GM18861 (cell line): ENCODE measurements at regions not wholly inside any gene's neighbourhood (a gene's known extent, or its start where the extent isn't known, plus 50 kb on each side); places are given as distances from the start of the nearest gene placed in this dataset.
"Not testable (repeated sequence)": the region's sequence is repeated elsewhere in the genome, so short reads cannot be mapped to it uniquely, and the experiment has no call there.

Experiments
- ATAC-seq: cut with Tn5 transposase; IDR thresholded peaks from one replicate; pipeline ENCODE4 v1.9.1; 2021; ENCODE audit not compliant: unreplicated experiment

- not testable (repeated sequence) for ATAC-seq
Measured at GRCh38 chr11:25488176-25488575, 843.8 kb upstream of the ANO3 start.

GRCh38 chr11:25501426-25501825, 830.5 kb upstream of the ANO3 start:
- ATAC-seq, result not testable (repeated sequence)

- ATAC-seq, result no peak
Measured at GRCh38 chr11:25515576-25515975, 816.4 kb upstream of the ANO3 start.

GRCh38 chr11:25520459-25520858, 811.5 kb upstream of the ANO3 start:
- no peak for ATAC-seq

- ATAC-seq, result no peak
Measured at GRCh38 chr11:25527841-25528240, 804.1 kb upstream of the ANO3 start.

GRCh38 chr11:25529572-25529971, 802.4 kb upstream of the ANO3 start:
- ATAC-seq, result no peak

DNA sequence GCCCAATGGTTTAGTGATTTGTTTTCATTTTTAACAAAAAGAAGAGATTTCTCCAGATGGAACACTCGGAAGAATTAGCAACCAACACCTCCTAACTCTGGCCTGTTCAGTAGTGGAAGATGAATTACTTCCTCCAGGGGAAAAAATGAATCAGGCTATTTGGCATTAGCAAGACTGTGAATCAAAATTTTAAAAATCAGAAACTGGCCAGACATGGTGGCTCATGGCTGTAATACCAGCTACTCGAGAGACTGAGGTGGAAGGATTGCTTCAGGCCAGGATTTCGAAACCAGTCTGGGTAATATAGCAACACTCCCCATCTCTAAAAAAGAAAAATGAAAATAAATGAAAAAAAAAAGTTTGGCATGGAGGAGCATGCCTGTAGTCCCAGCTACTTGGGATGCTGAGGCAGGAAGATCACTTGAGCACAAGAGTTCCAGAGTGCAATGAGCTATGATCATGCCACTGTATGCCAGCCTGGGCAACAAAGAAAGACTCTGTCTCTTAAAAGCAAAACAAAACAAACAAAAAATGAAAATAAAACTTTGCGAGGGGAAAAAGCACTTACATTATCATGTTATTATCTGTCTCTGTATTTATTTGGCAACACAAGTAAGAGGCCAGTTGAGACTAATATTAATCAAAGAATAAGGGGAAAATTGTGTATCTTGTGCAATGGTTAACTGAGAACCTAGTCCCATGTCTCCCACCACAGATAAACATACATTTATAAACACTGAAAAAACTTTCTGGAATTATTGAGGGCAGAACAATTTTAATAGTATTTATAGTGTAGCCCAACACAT, 796.3 kb upstream of the ANO3 start:
- no peak for ATAC-seq

DNA sequence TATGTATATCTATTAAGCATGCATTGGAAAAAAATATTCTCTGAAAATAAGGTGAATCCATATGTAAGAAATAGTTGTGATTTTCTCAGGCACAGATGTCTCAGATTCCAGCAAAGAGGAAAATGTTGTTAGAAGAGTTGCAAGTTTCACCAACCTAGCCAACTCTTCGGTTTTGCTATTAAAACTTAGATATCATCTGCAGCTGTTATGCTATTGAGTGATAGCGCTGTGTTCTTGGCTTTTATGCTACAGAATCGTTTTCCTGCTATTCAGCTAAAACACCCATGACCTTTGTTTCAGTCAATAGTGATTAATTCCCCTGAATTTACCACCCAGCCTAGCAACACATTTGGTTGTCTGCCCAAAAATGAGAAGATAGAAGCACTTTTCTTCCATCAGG, 795.6 kb upstream of the ANO3 start:
- no peak for ATAC-seq

DNA sequence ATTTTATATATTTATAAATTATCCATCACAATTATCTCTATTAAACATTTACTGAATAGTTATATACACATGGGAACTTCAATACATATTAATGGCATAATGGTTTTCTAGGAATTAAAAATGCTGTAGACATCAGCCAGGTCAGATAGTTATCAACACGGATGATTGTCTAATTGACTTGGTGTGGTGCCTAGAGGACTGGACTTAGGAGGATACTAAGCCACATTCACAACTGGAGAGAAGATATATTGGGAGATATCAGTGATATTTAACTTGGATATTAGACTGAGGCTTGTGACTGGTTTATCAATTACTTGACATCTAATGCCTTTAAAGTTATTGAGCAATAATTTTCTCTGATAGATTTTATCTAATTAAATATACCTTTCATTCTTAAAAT, 794.5 kb upstream of the ANO3 start:
- ATAC-seq, result no peak

GRCh38 chr11:25547292-25547691, 784.6 kb upstream of the ANO3 start:
- ATAC-seq, result no peak

DNA sequence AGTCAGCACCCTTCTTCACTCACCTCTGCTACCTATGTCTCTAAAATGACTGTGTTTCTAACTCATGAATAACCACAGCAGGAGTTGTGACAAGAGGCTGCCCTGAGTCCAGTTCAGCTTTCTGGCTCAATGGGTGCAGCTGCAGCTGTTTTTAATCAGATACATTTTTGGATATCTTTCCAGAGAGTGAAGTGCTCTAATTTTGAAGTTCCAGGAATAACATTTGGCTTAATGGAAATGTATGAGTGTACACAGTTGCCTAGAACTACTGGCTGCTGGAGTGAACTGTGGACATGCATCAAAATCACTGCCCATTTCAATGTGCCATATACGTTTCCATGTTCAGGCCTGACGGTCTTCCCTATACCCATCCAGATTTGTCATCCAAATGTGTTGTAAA, 769.5 kb upstream of the ANO3 start:
- ATAC-seq, result no peak

DNA sequence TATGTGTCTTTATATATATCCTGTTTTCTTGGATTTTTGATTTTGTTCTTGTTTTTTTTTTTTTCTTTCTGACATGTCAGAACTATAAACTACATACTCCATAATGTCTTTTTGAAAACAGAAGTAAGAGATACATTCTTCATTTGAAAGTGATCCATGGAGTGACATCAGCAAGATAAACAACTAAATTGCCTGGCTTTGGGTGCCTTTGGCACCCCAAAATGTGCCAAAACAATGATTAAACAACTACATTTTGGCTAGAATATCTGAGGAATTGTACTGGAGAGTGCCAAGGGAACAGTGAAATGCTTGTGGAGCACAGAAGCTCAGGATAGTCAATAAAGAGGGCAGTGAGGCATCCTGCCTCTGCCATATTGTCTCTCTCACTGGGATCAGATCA, 766.1 kb upstream of the ANO3 start:
- no peak for ATAC-seq

DNA sequence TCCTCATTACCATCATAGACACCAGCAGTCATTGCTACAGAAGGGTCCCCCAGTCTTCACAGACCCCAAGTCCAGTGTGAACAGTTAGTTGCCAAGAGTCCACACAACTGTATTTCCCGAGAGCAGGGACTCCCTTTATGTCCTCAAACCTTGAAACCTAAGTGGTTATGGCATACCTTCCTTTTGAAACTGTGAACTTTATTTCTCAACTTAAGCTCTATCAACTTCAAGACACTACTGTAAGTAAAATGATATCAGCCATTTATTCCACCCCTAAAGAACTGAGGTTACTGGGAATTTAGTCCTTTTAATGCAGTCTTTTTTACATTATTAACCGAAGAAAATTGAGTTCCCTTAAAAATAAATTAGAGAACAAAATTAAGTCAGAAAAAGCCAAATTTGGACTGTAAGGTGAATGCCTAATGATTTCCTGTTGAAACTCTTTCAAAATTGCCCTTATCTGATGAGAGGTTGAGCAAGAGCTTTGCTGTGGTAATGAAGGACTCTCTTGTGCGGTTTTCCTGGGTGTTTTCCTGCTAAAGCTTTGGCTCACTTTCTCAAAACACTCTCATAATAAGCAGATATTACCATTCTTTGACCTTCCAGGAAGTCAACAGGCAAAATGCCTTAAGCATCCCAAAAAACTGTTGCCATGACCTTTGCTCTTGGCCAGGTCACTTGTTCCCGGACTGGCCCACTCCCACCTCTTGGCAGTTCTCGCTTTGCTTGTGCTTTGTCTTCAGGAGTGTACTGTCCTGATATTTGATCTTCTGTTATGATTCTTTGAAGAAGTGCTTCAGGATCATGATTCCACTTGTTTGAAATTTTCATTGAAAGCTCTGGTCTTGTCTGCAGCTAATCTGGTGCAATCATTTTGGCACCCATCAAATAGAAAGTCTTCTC, 765.4 kb upstream of the ANO3 start:
- ATAC-seq, result no peak

DNA sequence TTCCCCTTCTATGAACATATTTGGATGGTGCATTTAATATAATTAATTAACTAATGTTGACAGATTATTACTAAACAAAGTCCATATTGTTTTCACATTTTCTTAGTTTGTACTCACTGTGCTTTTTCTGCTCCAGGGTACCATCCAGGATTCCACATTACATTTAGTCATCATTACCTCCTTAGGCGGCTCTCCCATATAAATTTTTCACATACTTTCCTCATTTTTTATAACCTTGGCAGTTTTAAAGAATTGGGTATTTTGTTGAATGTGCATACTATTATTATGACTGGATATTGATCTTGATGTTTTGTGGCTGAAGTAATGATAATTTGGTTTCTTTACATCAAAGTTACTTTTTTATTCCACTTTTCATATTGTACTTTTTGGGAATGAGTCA, 755.6 kb upstream of the ANO3 start:
- ATAC-seq, result no peak

- not testable (repeated sequence) for ATAC-seq
Measured at GRCh38 chr11:25579554-25579953, 752.4 kb upstream of the ANO3 start.

DNA sequence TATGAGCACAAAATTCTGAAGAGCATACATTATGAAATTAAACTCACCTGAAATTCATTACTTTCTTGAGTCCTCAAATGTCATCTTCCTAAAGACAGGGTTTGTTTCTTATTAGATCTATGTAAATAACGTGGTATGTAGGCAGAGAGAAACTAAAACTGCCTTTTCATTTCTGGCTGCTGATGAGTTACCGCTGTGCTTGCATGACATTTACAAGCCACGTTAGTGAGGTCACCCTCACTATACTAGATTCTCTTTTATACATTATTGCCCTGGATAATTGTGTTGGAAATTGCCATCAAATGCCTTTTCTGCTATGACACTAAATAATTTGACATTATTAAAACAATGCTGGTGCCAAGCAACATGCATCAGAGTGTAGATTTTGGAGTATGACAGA, 748.3 kb upstream of the ANO3 start:
- ATAC-seq, result no peak

DNA sequence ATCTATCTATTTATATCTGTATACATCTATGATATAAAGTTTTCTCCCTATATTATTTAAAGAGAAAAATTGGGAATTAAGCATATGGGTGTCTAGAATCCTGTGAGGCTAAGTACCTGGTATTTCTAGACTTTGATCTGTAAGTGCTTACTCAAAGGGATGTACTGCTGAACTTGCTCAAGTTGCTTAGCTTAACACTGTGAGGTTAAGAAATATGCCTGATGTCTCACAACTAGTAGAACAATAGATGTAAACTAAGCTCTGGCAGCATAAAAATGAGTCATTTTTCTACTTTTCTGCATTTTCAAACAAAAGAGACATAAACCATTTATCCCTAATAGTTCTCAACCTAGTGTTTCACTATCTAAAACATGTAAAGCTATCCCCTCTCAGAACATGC, 744.4 kb upstream of the ANO3 start:
- ATAC-seq, result no peak

DNA sequence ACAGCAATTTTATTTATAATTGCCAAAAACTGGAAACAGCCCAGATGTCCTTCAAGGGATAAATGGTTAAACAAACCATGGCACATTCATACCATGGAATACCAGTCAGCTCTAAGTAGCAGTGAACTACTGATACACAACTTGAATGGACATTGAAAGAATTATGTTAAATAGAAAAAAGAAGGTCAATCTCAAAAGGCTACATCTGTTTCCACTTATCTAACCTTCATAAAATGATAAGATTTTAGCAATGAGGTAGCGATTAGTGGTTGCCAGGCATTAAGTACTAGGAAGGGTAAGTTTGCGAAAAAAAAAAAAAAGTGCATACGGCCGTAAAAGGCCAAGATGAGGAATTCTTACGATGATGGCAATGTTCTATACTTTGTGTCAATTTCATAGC, 738.7 kb upstream of the ANO3 start:
- no peak for ATAC-seq

DNA sequence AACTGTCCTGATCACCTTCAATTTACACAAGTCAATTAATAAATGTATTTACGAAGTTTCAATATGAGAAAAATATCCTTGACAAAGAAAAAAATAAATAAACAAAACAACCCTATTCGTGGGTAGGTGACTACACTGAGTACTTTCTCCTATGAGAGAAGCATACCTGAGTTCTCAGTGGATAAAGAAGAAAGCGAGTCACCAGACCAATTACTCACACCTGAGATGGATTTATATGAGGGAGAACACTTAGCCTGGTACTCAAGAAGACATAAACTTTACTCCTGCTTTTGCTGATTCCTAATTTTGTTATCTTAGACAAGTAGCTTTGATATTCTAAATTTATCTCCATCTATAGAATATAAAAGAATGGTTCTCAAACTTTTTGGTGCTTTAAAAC, 735.2 kb upstream of the ANO3 start:
- no peak for ATAC-seq

GRCh38 chr11:25597696-25598095, 734.2 kb upstream of the ANO3 start:
- ATAC-seq, result no peak

GRCh38 chr11:25602149-25602548, 729.8 kb upstream of the ANO3 start:
- no peak for ATAC-seq

DNA sequence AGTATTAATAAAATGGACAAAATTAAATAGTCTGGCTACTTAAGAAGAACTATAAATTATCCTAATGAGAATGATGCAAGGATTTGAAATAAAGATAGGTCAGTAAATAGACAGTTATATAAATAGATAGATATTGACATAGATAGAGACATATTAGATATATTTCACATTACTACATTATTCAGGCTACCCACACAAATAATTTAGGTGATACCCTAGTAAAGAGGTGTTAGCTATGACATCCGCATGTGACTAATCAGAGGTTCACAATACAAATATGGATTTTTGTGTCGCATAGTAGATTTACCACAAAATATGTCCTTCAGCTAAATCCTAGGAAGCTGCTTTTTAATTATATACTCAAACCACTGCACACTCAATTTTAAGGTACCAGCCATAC, 729.0 kb upstream of the ANO3 start:
- ATAC-seq, result no peak
